ENCODE measurements at regions not wholly inside any gene's neighbourhood (a gene's known extent, or its start where the extent isn't known, plus 50 kb on each side); places are given as distances from the start of the nearest gene placed in this dataset.
"Not testable (repeated sequence)": the region's sequence is repeated elsewhere in the genome, so short reads cannot be mapped to it uniquely, and the experiment has no call there.

- no peak overlapping the region for H3K4me3 ChIP-seq (ENCODE audit: low read depth, low read length)
- TF ChIP-seq CTCF (IDR thresholded peaks at IDR 0.05; ENCODE audit: insufficient read depth, low read length) = no peak
- DNase-seq (ENCODE audit: low read depth) = no peak
Observed at GRCh38 chr3:55146216-55146615, 218.4 kb upstream of the LRTM1 start.

- no peak overlapping the region for H3K4me3 ChIP-seq (ENCODE audit: low read depth, low read length)
- TF ChIP-seq CTCF (IDR thresholded peaks at IDR 0.05; ENCODE audit: insufficient read depth, low read length) = no peak
- peak; percentile 64 for DNase-seq (ENCODE audit: low read depth)
Observed at GRCh38 chr3:55144015-55144673, 216.3 kb upstream of the LRTM1 start.

DNA sequence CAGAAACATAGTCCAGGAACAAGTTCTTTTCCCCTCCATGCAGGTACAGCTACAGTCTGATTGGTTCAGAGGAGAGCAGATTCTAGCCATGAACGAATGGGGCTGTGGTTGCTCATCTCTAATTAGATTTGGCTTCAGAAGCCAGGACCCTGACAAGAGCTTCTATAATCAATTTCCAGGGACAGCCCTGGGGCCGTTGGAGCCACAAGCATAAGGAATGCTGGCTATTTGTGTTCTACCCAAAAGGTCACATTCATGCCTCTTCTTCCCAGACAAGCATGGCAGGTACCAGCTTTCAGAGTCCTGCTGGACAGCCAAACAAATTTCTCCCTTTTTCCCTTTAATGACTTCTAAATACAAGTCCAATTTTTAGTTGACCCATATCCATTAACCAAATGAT lies 215.5 kb upstream of the LRTM1 start:
- TF ChIP-seq CTCF (IDR thresholded peaks at IDR 0.05; ENCODE audit: insufficient read depth, low read length) = no peak
- no peak overlapping the region for H3K4me3 ChIP-seq (ENCODE audit: low read depth, low read length)
- no peak for DNase-seq (ENCODE audit: low read depth)

DNA sequence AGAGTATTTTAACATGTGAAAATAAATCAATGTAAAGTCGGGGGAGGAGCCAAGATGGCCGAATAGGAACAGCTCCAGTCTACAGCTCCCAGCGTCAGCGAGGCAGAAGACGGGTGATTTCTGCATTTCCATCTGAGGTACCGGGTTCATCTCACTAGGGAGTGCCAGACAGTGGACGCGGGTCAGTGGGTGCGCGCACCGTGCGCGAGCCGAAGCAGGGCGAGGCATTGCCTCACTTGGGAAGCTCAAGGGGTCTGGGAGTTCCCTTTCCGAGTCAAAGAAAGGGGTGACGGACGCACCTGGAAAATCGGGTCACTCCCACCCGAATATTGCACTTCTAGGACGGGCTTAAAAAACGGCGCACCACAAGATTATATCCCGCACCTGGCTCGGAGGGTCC lies 208.4 kb upstream of the LRTM1 start:
- not testable (repeated sequence) for DNase-seq (ENCODE audit: low read depth); H3K4me3 ChIP-seq (ENCODE audit: low read depth, low read length)

GRCh38 chr3:55128225-55128823 lies 200.5 kb upstream of the LRTM1 start:
- TF ChIP-seq CTCF (IDR thresholded peaks at IDR 0.05; ENCODE audit: insufficient read depth, low read length) = no peak
- H3K4me3 ChIP-seq (ENCODE audit: low read depth, low read length) = no peak overlapping the region
- DNase-seq (ENCODE audit: low read depth) = peak; percentile 74

- no peak for DNase-seq (ENCODE audit: low read depth)
- H3K4me3 ChIP-seq (ENCODE audit: low read depth, low read length) = no peak overlapping the region
- TF ChIP-seq CTCF (IDR thresholded peaks at IDR 0.05; ENCODE audit: insufficient read depth, low read length) = no peak
Observed at GRCh38 chr3:55127565-55127964, 199.7 kb upstream of the LRTM1 start.

DNA sequence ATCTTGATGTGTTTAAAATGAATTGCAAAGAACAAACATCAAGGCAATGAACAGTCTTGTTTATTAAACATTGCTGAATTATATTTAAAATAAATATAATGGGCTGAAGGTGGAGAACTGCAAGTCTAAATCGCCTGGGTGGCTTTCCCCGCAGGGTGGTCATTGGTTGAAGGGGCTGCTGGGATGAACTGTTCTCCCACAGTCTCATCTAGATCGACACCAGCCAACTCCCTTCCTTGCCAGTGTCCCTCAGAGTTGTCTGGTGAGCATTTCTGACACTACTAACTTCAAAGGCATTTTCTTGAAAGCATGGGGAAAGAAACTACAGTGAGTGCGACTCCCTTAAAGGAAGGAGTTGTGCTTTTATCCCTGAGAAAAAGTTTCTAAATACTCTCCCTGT lies 196.5 kb upstream of the LRTM1 start:
- no peak for DNase-seq (ENCODE audit: low read depth)
- H3K4me3 ChIP-seq (ENCODE audit: low read depth, low read length) = no peak overlapping the region
- TF ChIP-seq CTCF (IDR thresholded peaks at IDR 0.05; ENCODE audit: insufficient read depth, low read length) = no peak

Measured in fibroblast of the aortic adventitia (primary cell).